ENCODE measurements at regions not wholly inside any gene's neighbourhood (a gene's known extent, or its start where the extent isn't known, plus 50 kb on each side); places are given as distances from the start of the nearest gene placed in this dataset.

GRCh38 chr18:78154444-78154843, 825.2 kb upstream of the SALL3 start:
- TF ChIP-seq ZNF776 (CRISPR knock-in tag; IDR thresholded peaks at IDR 0.05): no peak
- TF ChIP-seq, protein P1, sequence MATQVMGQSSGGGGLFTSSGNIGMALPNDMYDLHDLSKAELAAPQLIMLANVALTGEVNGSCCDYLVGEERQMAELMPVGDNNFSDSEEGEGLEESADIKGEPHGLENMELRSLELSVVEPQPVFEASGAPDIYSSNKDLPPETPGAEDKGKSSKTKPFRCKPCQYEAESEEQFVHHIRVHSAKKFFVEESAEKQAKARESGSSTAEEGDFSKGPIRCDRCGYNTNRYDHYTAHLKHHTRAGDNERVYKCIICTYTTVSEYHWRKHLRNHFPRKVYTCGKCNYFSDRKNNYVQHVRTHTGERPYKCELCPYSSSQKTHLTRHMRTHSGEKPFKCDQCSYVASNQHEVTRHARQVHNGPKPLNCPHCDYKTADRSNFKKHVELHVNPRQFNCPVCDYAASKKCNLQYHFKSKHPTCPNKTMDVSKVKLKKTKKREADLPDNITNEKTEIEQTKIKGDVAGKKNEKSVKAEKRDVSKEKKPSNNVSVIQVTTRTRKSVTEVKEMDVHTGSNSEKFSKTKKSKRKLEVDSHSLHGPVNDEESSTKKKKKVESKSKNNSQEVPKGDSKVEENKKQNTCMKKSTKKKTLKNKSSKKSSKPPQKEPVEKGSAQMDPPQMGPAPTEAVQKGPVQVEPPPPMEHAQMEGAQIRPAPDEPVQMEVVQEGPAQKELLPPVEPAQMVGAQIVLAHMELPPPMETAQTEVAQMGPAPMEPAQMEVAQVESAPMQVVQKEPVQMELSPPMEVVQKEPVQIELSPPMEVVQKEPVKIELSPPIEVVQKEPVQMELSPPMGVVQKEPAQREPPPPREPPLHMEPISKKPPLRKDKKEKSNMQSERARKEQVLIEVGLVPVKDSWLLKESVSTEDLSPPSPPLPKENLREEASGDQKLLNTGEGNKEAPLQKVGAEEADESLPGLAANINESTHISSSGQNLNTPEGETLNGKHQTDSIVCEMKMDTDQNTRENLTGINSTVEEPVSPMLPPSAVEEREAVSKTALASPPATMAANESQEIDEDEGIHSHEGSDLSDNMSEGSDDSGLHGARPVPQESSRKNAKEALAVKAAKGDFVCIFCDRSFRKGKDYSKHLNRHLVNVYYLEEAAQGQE (IDR thresholded peaks at IDR 0.05; ENCODE audit: borderline replicate concordance in 1 of 2, low read depth in 1 of 2, low read length in 2 of 2): no peak
- no peak for TF ChIP-seq ZNF180 (CRISPR knock-in tag; IDR thresholded peaks at IDR 0.05; ENCODE audit: borderline replicate concordance, low read depth)

All from HepG2 (cell line).